HCT116 (cell line): ENCODE measurements at regions not wholly inside any gene's neighbourhood (a gene's known extent, or its start where the extent isn't known, plus 50 kb on each side); places are given as distances from the start of the nearest gene placed in this dataset.

ENCODE experiments used
- ATAC-seq: fragments of 200-7000 bp; cut with Tn5 transposase; 2 replicates; pipeline ENCODE4 v1.9.1; 2020; ENCODE audit warnings: mild to moderate bottlenecking, moderate library complexity
- BruUV-seq: library from RNA; stranded (reverse); fragments of 400-500 nt; replicated peaks from 2 replicates; lab custom pipeline; 2021; lab: Mats Ljungman, UMichigan
- CTCF ChIA-PET: fragments of 300-600 bp; sonication (Branson Sonifier 250); formaldehyde crosslinking; loops from one replicate; lab custom pipeline; 2021; ENCODE audit warnings: antibody characterized with exemption; lab: Charles Lee
- POLR2A ChIA-PET: fragments of 300-600, 350-600 bp; sonication (Branson Sonifier 250); formaldehyde crosslinking; loops from one replicate; lab custom pipeline; 2021; ENCODE audit warnings: antibody characterized with exemption; lab: Charles Lee
- RAD21 ChIA-PET, 2 experiments: fragments of 300-600 bp; sonication (Branson Sonifier 250); formaldehyde crosslinking; loops; one replicate each; lab custom pipeline; 2023; ENCODE audit warnings: low total read pairs in 2 of 2; ENCODE audit not compliant: uncharacterized antibody in 2 of 2, unreplicated experiment in 2 of 2, low non-redundant PET in 1 of 2; lab: Charles Lee
- DNase-seq: peaks from one replicate; pipeline ENCODE4 v3.0.0-alpha.2; 2010; ENCODE audit warnings: low read depth, low spot score
- H2AFZ ChIP-seq: fragments of 200-600 bp; shearing (Covaris generic), sonication (generic); 2 replicates; pipeline ENCODE4 v1.6.1; 2017; ENCODE audit warnings: low read depth, mixed run types, mixed read lengths, antibody characterized with exemption, low read length; ENCODE audit not compliant: poor library complexity, severe bottlenecking
- H3K27ac ChIP-seq: 2 replicates; pipeline ENCODE4 v1.5.1; 2012; ENCODE audit warnings: low read depth, low read length
- H3K27me3 ChIP-seq: fragments of 200-600 bp; sonication (generic); 2 replicates; pipeline ENCODE4 v1.6.1; 2016; ENCODE audit warnings: mixed run types, low read length, mixed read lengths; ENCODE audit not compliant: insufficient read depth
- H3K36me3 ChIP-seq, 2 experiments: fragments of 200-500 bp in 1 of 2; fragments of 200-600 bp in 1 of 2; sonication (Bioruptor generic) in 1 of 2; sonication (generic) in 1 of 2; 2 replicates each; pipeline versions ENCODE4 v1.5.1 to v1.6.1; 2014 to 2016; ENCODE audit warnings: low read length in 2 of 2, inconsistent platforms in 1 of 2, mixed read lengths in 1 of 2, mixed run types in 1 of 2; ENCODE audit not compliant: insufficient read depth in 2 of 2, control insufficient read depth in 1 of 2
- H3K4me1 ChIP-seq, 2 experiments: fragments of 200-600 bp in 1 of 2; sonication (generic) in 1 of 2; 2 replicates each; pipeline versions ENCODE4 v1.5.1 to v1.6.1; 2012 to 2017; ENCODE audit warnings: low read length in 2 of 2, inconsistent platforms in 1 of 2, mild to moderate bottlenecking in 1 of 2, mixed read lengths in 1 of 2, mixed run types in 1 of 2, moderate library complexity in 1 of 2; ENCODE audit not compliant: insufficient read depth in 2 of 2, control insufficient read depth in 1 of 2
- H3K4me2 ChIP-seq: fragments of 200-600 bp; sonication (generic); 2 replicates; pipeline ENCODE4 v1.6.1; 2017; ENCODE audit warnings: mixed run types, low read length, mixed read lengths
- H3K4me3 ChIP-seq, 2 experiments: fragments of 200-600 bp in 1 of 2; sonication (generic) in 1 of 2; replicated peaks in 1 of 2; 2 replicates each; pipeline ENCODE4 v1.5.1; 2011 to 2016; ENCODE audit warnings: low read length in 2 of 2, control low read depth in 1 of 2, low read depth in 1 of 2, mild to moderate bottlenecking in 1 of 2, mixed read lengths in 1 of 2, mixed run types in 1 of 2
- H3K79me2 ChIP-seq: fragments of 200-600 bp; sonication (generic); 2 replicates; pipeline ENCODE4 v1.6.1; 2017; ENCODE audit warnings: mild to moderate bottlenecking, mixed run types, low read length, moderate library complexity, mixed read lengths; ENCODE audit not compliant: insufficient read depth
- H3K9ac ChIP-seq: fragments of 200-600 bp; sonication (generic); 2 replicates; pipeline ENCODE4 v1.6.1; 2016; ENCODE audit warnings: low read length, mixed read lengths
- H3K9me2 ChIP-seq: fragments of 200-600 bp; sonication (generic), shearing (Covaris generic); 2 replicates; pipeline ENCODE4 v1.6.1; 2017; ENCODE audit warnings: mixed run types, mild to moderate bottlenecking, moderate library complexity; ENCODE audit not compliant: insufficient read depth
- H3K9me3 ChIP-seq, 2 experiments: fragments of 200-500 bp in 1 of 2; fragments of 200-600 bp in 1 of 2; sonication (Bioruptor generic) in 1 of 2; sonication (generic) in 1 of 2; 2 replicates each; pipeline ENCODE4 v1.6.1; 2014 to 2017; ENCODE audit warnings: low read length in 2 of 2, mixed read lengths in 2 of 2, inconsistent platforms in 1 of 2, low read depth in 1 of 2, mild to moderate bottlenecking in 1 of 2, mixed run types in 1 of 2, moderate library complexity in 1 of 2; ENCODE audit not compliant: control insufficient read depth in 1 of 2, insufficient read depth in 1 of 2
- H4K20me1 ChIP-seq: fragments of 200-600 bp; sonication (generic), shearing (Covaris generic); 2 replicates; pipeline ENCODE4 v1.6.1; 2017; ENCODE audit warnings: mixed run types, mild to moderate bottlenecking, moderate library complexity; ENCODE audit not compliant: insufficient read depth
- CEBPB ChIP-seq: IDR thresholded peaks from 2 replicates; pipeline ENCODE4 v1.6.1; 2012; ENCODE audit warnings: low read depth
- ELF1 ChIP-seq: IDR thresholded peaks from 2 replicates; pipeline ENCODE4 v1.6.1; 2012; ENCODE audit warnings: low read depth, borderline replicate concordance
- EZH2phosphoT487 ChIP-seq: fragments of 200-600 bp; IDR thresholded peaks from 2 replicates; pipeline ENCODE4 v1.6.1; 2018; ENCODE audit warnings: antibody characterized with exemption, borderline replicate concordance
- FOSL1 ChIP-seq: IDR thresholded peaks from 2 replicates; pipeline ENCODE4 v1.6.1; 2012; ENCODE audit warnings: low read depth
- MAX ChIP-seq: IDR thresholded peaks from 2 replicates; pipeline ENCODE4 v1.6.1; 2012
- POLR2A ChIP-seq: IDR thresholded peaks from 2 replicates; pipeline ENCODE4 v1.7.0; 2011; ENCODE audit warnings: borderline replicate concordance; ENCODE audit not compliant: insufficient read depth, insufficient read length; ENCODE audit errors: extremely low read depth
- POLR2AphosphoS5 ChIP-seq: IDR thresholded peaks from 2 replicates; pipeline ENCODE4 v1.6.1; 2011; ENCODE audit warnings: mild to moderate bottlenecking, low read depth, low read length, moderate library complexity
- SRF ChIP-seq: IDR thresholded peaks from 2 replicates; pipeline ENCODE4 v1.6.1; 2012; ENCODE audit warnings: low read depth
- TCF7L2 ChIP-seq: IDR thresholded peaks from 2 replicates; pipeline ENCODE4 v1.7.0; 2011; ENCODE audit warnings: borderline replicate concordance, inconsistent platforms; ENCODE audit not compliant: insufficient read depth, insufficient read length; ENCODE audit errors: extremely low read depth
- ZBTB33 ChIP-seq: IDR thresholded peaks from 2 replicates; pipeline ENCODE4 v1.6.1; 2011; ENCODE audit warnings: mild to moderate bottlenecking, low read length, moderate library complexity; ENCODE audit not compliant: insufficient replicate concordance; ENCODE audit errors: extremely low read depth
- ZNF274 ChIP-seq: fragments of 200-500 bp; sonication (Bioruptor generic); IDR thresholded peaks from 2 replicates; pipeline ENCODE4 v1.6.1; 2014; ENCODE audit warnings: mild to moderate bottlenecking, low read depth, low read length, inconsistent platforms
- intact Hi-C: fragments of 100-400 bp; cut with micrococcal nuclease; formaldehyde crosslinking; loops from 2 replicates; pipeline ENCODE4 v1.10.0; 2022
- TF ChIP-seq, protein P1 (sequence below): IDR thresholded peaks from 2 replicates; pipeline ENCODE4 v1.6.1; 2012; ENCODE audit warnings: low read depth

GRCh38 chr2:189247276-189247675, 67.7 kb upstream of the COL5A2 start:
- intact Hi-C loops = no loop called here
- no peak for TF ChIP-seq CEBPB
- TF ChIP-seq ZBTB33 = no peak
- H3K9me3 ChIP-seq = no peaks in the 10 kb centered on the region
- no peaks in the 10 kb centered on the region for H3K27me3 ChIP-seq
- no peaks in the 10 kb centered on the region for H4K20me1 ChIP-seq
- no peaks in the 10 kb centered on the region for H3K9me2 ChIP-seq
- no peak for ATAC-seq
- BruUV-seq = no TSS peak
- ChIA-PET POLR2A (no interaction called here), CTCF (interaction anchor here (0.6 kb wide), 1 partner anchor 24 kb away, joined by 3 read pairs; no protein-coding TSS in a partner anchor), RAD21 (no interaction called here)
- no peaks in the 10 kb centered on the region for H3K79me2 ChIP-seq
- no peaks in the 10 kb centered on the region for H3K36me3 ChIP-seq
- H3K4me3 ChIP-seq = no peak overlapping the region
- no peak overlapping the region for H2AFZ ChIP-seq
- no peak for DNase-seq
- H3K27ac ChIP-seq = no peak overlapping the region
- H3K4me1 ChIP-seq = no peaks in the 10 kb centered on the region
- no peak overlapping the region for H3K4me2 ChIP-seq
- no peak overlapping the region for H3K9ac ChIP-seq

DNA sequence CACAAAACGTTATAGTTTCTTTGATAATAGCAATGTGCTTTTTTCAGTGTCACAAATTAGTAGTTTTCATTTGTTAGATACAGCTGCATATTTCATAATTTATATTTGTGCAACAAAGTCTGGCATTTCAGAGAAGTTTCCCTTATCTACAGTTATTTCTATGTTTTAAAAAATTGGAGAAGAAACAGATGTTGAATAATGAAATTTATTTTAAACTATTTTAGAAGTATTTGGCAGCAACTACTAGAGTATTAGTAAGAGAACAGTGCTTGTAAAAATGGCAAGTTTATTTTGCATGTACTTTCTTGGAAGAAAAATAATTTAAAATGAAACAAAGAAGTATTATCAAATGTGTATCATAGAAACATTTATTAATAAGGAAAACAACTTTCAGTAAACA, 68.6 kb upstream of the COL5A2 start:
- no peak for DNase-seq
- no peaks in the 10 kb centered on the region for H3K36me3 ChIP-seq
- no peak overlapping the region for H3K4me3 ChIP-seq
- no peaks in the 10 kb centered on the region for H3K4me1 ChIP-seq
- BruUV-seq = no TSS peak
- no peaks in the 10 kb centered on the region for H4K20me1 ChIP-seq
- H3K27ac ChIP-seq = no peak overlapping the region
- POLR2A ChIA-PET = no interaction called here
- no peak for ATAC-seq
- CTCF ChIA-PET = interaction anchor here (0.6 to 0.7 kb wide), 2 partner anchors 25 to 38 kb away, joined by 3 read pairs; no protein-coding TSS in a partner anchor
- RAD21 ChIA-PET = no interaction called here
- no peak overlapping the region for H2AFZ ChIP-seq
- H3K9ac ChIP-seq = no peak overlapping the region
- TF ChIP-seq ZNF274 (no peak), ELF1 (no peak), POLR2A (no peak), EZH2phosphoT487 (no peak), ZBTB33 (no peak), TCF7L2 (no peak), SRF (no peak), POLR2AphosphoS5 (no peak), MAX (no peak), FOSL1 (no peak)
- TF ChIP-seq, protein P1, sequence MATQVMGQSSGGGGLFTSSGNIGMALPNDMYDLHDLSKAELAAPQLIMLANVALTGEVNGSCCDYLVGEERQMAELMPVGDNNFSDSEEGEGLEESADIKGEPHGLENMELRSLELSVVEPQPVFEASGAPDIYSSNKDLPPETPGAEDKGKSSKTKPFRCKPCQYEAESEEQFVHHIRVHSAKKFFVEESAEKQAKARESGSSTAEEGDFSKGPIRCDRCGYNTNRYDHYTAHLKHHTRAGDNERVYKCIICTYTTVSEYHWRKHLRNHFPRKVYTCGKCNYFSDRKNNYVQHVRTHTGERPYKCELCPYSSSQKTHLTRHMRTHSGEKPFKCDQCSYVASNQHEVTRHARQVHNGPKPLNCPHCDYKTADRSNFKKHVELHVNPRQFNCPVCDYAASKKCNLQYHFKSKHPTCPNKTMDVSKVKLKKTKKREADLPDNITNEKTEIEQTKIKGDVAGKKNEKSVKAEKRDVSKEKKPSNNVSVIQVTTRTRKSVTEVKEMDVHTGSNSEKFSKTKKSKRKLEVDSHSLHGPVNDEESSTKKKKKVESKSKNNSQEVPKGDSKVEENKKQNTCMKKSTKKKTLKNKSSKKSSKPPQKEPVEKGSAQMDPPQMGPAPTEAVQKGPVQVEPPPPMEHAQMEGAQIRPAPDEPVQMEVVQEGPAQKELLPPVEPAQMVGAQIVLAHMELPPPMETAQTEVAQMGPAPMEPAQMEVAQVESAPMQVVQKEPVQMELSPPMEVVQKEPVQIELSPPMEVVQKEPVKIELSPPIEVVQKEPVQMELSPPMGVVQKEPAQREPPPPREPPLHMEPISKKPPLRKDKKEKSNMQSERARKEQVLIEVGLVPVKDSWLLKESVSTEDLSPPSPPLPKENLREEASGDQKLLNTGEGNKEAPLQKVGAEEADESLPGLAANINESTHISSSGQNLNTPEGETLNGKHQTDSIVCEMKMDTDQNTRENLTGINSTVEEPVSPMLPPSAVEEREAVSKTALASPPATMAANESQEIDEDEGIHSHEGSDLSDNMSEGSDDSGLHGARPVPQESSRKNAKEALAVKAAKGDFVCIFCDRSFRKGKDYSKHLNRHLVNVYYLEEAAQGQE = no peak
- no peaks in the 10 kb centered on the region for H3K27me3 ChIP-seq
- H3K9me3 ChIP-seq = no peaks in the 10 kb centered on the region
- H3K79me2 ChIP-seq = no peaks in the 10 kb centered on the region
- no peaks in the 10 kb centered on the region for H3K9me2 ChIP-seq
- H3K4me2 ChIP-seq = no peak overlapping the region
- intact Hi-C loops = no loop called here
